SK-N-SH (cell line): ENCODE measurements at regions not wholly inside any gene's neighbourhood (a gene's known extent, or its start where the extent isn't known, plus 50 kb on each side); places are given as distances from the start of the nearest gene placed in this dataset.

ENCODE experiments used
- CTCF ChIA-PET: fragments of 300-600, 350-600 bp; formaldehyde crosslinking; extraction: SDS; loops from one replicate; lab custom pipeline; 2021; lab: Yijun Ruan, JAX
- POLR2A ChIA-PET: fragments of 350-600 bp; sonication (Branson Sonifier 250); formaldehyde crosslinking; extraction: SDS; loops from one replicate; lab custom pipeline; 2020; ENCODE audit warnings: antibody characterized with exemption, inconsistent platforms; lab: Yijun Ruan, JAX
- DNase-seq: peaks from one replicate; pipeline ENCODE4 v3.0.0; 2012
- H2AFZ ChIP-seq: fragments of 200-600 bp; sonication (generic); 2 replicates; pipeline ENCODE4 v1.8.1; 2016; ENCODE audit warnings: antibody characterized with exemption, mild to moderate bottlenecking, low read depth
- H3F3A ChIP-seq: fragments of 200-600 bp; sonication (generic); replicated peaks from 2 replicates; pipeline ENCODE3; 2016; ENCODE audit warnings: antibody characterized with exemption, mild to moderate bottlenecking; ENCODE audit not compliant: insufficient read depth
- H3K27ac ChIP-seq, 2 experiments: fragments of 200-500 bp in 1 of 2; fragments of 200-600 bp in 1 of 2; sonication (Bioruptor generic) in 1 of 2; sonication (generic), shearing (Covaris generic) in 1 of 2; 2 replicates each; pipeline versions ENCODE4 v1.5.1 to v1.6.1; 2014 to 2016; ENCODE audit warnings: low read depth in 2 of 2, inconsistent platforms in 1 of 2, low read length in 1 of 2, mild to moderate bottlenecking in 1 of 2, mixed read lengths in 1 of 2
- H3K27me3 ChIP-seq: fragments of 200-600 bp; sonication (generic), shearing (Covaris generic); 2 replicates; pipeline ENCODE4 v1.6.1; 2016; ENCODE audit warnings: mixed run types; ENCODE audit not compliant: insufficient read depth
- H3K36me3 ChIP-seq, 2 experiments: fragments of 200-500 bp in 1 of 2; fragments of 200-600 bp in 1 of 2; sonication (Bioruptor generic) in 1 of 2; sonication (generic) in 1 of 2; replicated peaks in 1 of 2; 2 replicates each; pipeline versions ENCODE3 to v1.5.1; 2014 to 2016; ENCODE audit warnings: low read length in 1 of 2, mild to moderate bottlenecking in 1 of 2; ENCODE audit not compliant: insufficient read depth in 2 of 2, control insufficient read depth in 1 of 2
- H3K4me1 ChIP-seq, 2 experiments: fragments of 200-500 bp in 1 of 2; fragments of 200-600 bp in 1 of 2; sonication (Bioruptor generic) in 1 of 2; sonication (generic), shearing (Covaris generic) in 1 of 2; 2 replicates each; pipeline versions ENCODE4 v1.5.1 to v1.6.1; 2014 to 2016; ENCODE audit warnings: low read depth in 1 of 2, low read length in 1 of 2, mixed run types in 1 of 2; ENCODE audit not compliant: insufficient read depth in 2 of 2, control insufficient read depth in 1 of 2
- H3K4me2 ChIP-seq: fragments of 200-600 bp; sonication (generic), shearing (Covaris generic); 2 replicates; pipeline ENCODE4 v1.6.1; 2017; ENCODE audit warnings: mixed run types
- H3K4me3 ChIP-seq, 2 experiments: fragments of 200-500 bp in 1 of 2; fragments of 200-600 bp in 1 of 2; sonication (Bioruptor generic) in 1 of 2; sonication (generic), shearing (Covaris generic) in 1 of 2; 2 replicates each; pipeline versions ENCODE4 v1.5.1 to v1.8.1; 2014 to 2016; ENCODE audit warnings: low read depth in 2 of 2, inconsistent platforms in 1 of 2, low read length in 1 of 2, mild to moderate bottlenecking in 1 of 2, mixed read lengths in 1 of 2, moderate library complexity in 1 of 2
- H3K79me2 ChIP-seq: fragments of 200-600 bp; sonication (generic); 2 replicates; pipeline ENCODE4 v1.8.1; 2017; ENCODE audit warnings: mild to moderate bottlenecking; ENCODE audit not compliant: insufficient read depth
- H3K9ac ChIP-seq: fragments of 200-600 bp; sonication (generic); 2 replicates; pipeline ENCODE4 v1.6.1; 2017; ENCODE audit warnings: mixed run types
- H3K9me2 ChIP-seq: fragments of 200-600 bp; sonication (generic); 2 replicates; pipeline ENCODE4 v1.6.1; 2017; ENCODE audit warnings: mixed run types
- H3K9me3 ChIP-seq: fragments of 200-600 bp; sonication (generic); 2 replicates; pipeline ENCODE4 v1.6.1; 2017; ENCODE audit warnings: mixed run types, mild to moderate bottlenecking, moderate library complexity
- H4K20me1 ChIP-seq: fragments of 200-600 bp; sonication (generic); 2 replicates; pipeline ENCODE4 v1.6.1; 2017; ENCODE audit warnings: mild to moderate bottlenecking, mixed run types; ENCODE audit not compliant: insufficient read depth
- FOSL2 ChIP-seq: IDR thresholded peaks from 2 replicates; pipeline ENCODE4 v1.4.0; 2012; ENCODE audit warnings: low read depth, mild to moderate bottlenecking, moderate library complexity, borderline replicate concordance
- FOXJ3 ChIP-seq: sonication (generic); formaldehyde crosslinking; IDR thresholded peaks from 2 replicates; pipeline ENCODE4 v1.5.1; 2020; ENCODE audit warnings: mild to moderate bottlenecking, missing genetic modification reagents
- FOXM1 ChIP-seq: IDR thresholded peaks from 2 replicates; pipeline ENCODE4 v1.4.0; 2012; ENCODE audit warnings: low read depth, mild to moderate bottlenecking
- GATA2 ChIP-seq: sonication (generic); formaldehyde crosslinking; IDR thresholded peaks from 2 replicates; pipeline ENCODE4 v1.5.0; 2020; ENCODE audit warnings: mild to moderate bottlenecking, missing genetic modification reagents
- MEF2A ChIP-seq: IDR thresholded peaks from 2 replicates; pipeline ENCODE4 v1.4.0; 2012; ENCODE audit warnings: low read depth, borderline replicate concordance
- MXI1 ChIP-seq: IDR thresholded peaks from 2 replicates; pipeline ENCODE4 v1.6.1; 2012; ENCODE audit warnings: mild to moderate bottlenecking, low read depth, low read length, improper control_type of control experiment
- POLR2AphosphoS5 ChIP-seq: IDR thresholded peaks from 2 replicates; pipeline ENCODE4 v1.6.1; 2012; ENCODE audit warnings: low read depth, low read length
- RFX5 ChIP-seq: IDR thresholded peaks from 2 replicates; pipeline ENCODE4 v1.6.1; 2012; ENCODE audit warnings: mild to moderate bottlenecking, improper control_type of control experiment, low read length
- RXRA ChIP-seq: IDR thresholded peaks from 2 replicates; pipeline ENCODE4 v1.4.0; 2012; ENCODE audit warnings: low read depth, mild to moderate bottlenecking, borderline replicate concordance
- TAF1 ChIP-seq: IDR thresholded peaks from 2 replicates; pipeline ENCODE4 v1.6.1; 2012; ENCODE audit warnings: low read depth, mild to moderate bottlenecking, low read length, moderate library complexity, borderline replicate concordance
- TCF12 ChIP-seq: IDR thresholded peaks from 2 replicates; pipeline ENCODE4 v1.4.0; 2012
- TEAD4 ChIP-seq: IDR thresholded peaks from 2 replicates; pipeline ENCODE4 v1.4.0; 2012; ENCODE audit warnings: mild to moderate bottlenecking, borderline replicate concordance; ENCODE audit not compliant: insufficient read depth
- WGBS: methylation state at CpG from one replicate; pipeline ENCODE4 v1.1.6; 2017; ENCODE audit warnings: low lambda C conversion rate; 5-methylcytosine and 5-hydroxymethylcytosine counted together
- TF ChIP-seq, protein P1 (sequence below): fragments of 200-600 bp; sonication (generic); IDR thresholded peaks from 2 replicates; pipeline ENCODE4 v1.6.1; 2017; ENCODE audit warnings: antibody characterized with exemption, mild to moderate bottlenecking, moderate library complexity
- TF ChIP-seq, protein P2 (sequence below): IDR thresholded peaks from 2 replicates; pipeline ENCODE4; 2012
- TF ChIP-seq, protein P3 (sequence below): IDR thresholded peaks from 2 replicates; pipeline ENCODE4 v1.4.0; 2012; ENCODE audit warnings: low read depth
- TF ChIP-seq, protein P4 (sequence below): IDR thresholded peaks from 2 replicates; pipeline ENCODE4 v1.4.0; 2012; ENCODE audit warnings: low read depth, borderline replicate concordance

DNA sequence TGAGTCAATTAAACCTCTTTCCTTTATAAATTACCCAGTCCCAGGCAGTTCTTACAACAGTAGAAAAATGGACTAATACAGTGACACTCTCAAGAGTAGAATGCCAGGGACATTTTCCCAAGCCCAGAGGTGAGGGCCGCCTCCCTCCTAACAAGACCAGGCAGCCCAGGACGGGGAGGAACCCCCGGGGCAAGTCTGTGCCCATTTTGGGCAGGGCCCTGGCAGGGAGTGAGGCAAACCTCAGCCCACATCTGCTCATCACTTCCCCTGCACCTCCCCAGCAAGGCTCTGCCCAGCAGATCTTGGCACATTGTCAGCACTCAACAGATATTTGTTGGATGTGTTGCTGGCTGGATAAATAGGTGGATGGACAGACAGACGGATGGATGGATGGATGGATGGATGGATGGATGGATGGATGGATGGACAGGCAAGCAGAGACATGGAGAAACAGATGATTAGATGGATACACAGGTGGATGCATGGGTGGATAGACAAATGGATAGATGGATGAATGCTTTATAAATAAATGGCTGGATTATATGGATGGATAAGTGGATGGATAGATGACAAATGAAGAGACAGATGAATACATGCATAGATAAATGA, 271.3 kb downstream of the PARN start:
- 43% methylated on average over 4 of the region's 4 CpGs for WGBS
- TF ChIP-seq POLR2AphosphoS5, result no peak
- no peak for TF ChIP-seq GATA2 (CRISPR knock-in tag)
- no peak for TF ChIP-seq MEF2A
- TF ChIP-seq TCF12, result no peak
- TF ChIP-seq RFX5, result no peak
- TF ChIP-seq, protein P1, sequence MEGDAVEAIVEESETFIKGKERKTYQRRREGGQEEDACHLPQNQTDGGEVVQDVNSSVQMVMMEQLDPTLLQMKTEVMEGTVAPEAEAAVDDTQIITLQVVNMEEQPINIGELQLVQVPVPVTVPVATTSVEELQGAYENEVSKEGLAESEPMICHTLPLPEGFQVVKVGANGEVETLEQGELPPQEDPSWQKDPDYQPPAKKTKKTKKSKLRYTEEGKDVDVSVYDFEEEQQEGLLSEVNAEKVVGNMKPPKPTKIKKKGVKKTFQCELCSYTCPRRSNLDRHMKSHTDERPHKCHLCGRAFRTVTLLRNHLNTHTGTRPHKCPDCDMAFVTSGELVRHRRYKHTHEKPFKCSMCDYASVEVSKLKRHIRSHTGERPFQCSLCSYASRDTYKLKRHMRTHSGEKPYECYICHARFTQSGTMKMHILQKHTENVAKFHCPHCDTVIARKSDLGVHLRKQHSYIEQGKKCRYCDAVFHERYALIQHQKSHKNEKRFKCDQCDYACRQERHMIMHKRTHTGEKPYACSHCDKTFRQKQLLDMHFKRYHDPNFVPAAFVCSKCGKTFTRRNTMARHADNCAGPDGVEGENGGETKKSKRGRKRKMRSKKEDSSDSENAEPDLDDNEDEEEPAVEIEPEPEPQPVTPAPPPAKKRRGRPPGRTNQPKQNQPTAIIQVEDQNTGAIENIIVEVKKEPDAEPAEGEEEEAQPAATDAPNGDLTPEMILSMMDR, result no peak
- no peak for TF ChIP-seq FOXM1
- no peak for TF ChIP-seq MXI1
- TF ChIP-seq, protein P2, sequence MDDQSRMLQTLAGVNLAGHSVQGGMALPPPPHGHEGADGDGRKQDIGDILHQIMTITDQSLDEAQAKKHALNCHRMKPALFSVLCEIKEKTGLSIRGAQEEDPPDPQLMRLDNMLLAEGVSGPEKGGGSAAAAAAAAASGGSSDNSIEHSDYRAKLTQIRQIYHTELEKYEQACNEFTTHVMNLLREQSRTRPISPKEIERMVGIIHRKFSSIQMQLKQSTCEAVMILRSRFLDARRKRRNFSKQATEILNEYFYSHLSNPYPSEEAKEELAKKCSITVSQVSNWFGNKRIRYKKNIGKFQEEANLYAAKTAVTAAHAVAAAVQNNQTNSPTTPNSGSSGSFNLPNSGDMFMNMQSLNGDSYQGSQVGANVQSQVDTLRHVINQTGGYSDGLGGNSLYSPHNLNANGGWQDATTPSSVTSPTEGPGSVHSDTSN, result no peak
- no peak for TF ChIP-seq FOSL2
- TF ChIP-seq RXRA, result no peak
- TF ChIP-seq TAF1, result no peak
- TF ChIP-seq, protein P3, sequence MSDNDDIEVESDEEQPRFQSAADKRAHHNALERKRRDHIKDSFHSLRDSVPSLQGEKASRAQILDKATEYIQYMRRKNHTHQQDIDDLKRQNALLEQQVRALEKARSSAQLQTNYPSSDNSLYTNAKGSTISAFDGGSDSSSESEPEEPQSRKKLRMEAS, result no peak
- TF ChIP-seq TEAD4, result no peak
- no peak for TF ChIP-seq FOXJ3
- TF ChIP-seq, protein P4, sequence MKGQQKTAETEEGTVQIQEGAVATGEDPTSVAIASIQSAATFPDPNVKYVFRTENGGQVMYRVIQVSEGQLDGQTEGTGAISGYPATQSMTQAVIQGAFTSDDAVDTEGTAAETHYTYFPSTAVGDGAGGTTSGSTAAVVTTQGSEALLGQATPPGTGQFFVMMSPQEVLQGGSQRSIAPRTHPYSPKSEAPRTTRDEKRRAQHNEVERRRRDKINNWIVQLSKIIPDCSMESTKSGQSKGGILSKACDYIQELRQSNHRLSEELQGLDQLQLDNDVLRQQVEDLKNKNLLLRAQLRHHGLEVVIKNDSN, result no peak
- ChIA-PET CTCF (no interaction called here), POLR2A (no interaction called here)
- DNase-seq, result no peak
- no peak overlapping the region for H3K27ac ChIP-seq
- H3K79me2 ChIP-seq, result no peaks in the 10 kb centered on the region
- H3K4me3 ChIP-seq, result no peak overlapping the region
- H3K4me2 ChIP-seq, result no peak overlapping the region
- H4K20me1 ChIP-seq, result no peaks in the 10 kb centered on the region
- no peak overlapping the region for H3K9ac ChIP-seq
- no peaks in the 10 kb centered on the region for H3K36me3 ChIP-seq
- no peaks in the 10 kb centered on the region for H3F3A ChIP-seq
- no peaks in the 10 kb centered on the region for H3K9me2 ChIP-seq
- H3K4me1 ChIP-seq, result no peaks in the 10 kb centered on the region
- H3K9me3 ChIP-seq, result no peaks in the 10 kb centered on the region
- no peak overlapping the region for H2AFZ ChIP-seq
- no peaks in the 10 kb centered on the region for H3K27me3 ChIP-seq
